ENCODE measurements at regions not wholly inside any gene's neighbourhood (a gene's known extent, or its start where the extent isn't known, plus 50 kb on each side); places are given as distances from the start of the nearest gene placed in this dataset.

GRCh38 chr6:6897140-6897539, 210.6 kb upstream of the RREB1 start:
- no peak overlapping the region for H4K5ac ChIP-seq (ENCODE audit: insufficient read length, low read depth, low read length)
- DNase-seq, result no peak
- Mint-ChIP-seq H3K36me3 (ENCODE audit: insufficient read depth in 1 of 3, low read depth in 3 of 3) (no peaks in the 10 kb centered on the region), H3K9me3 (no peaks in the 10 kb centered on the region), H3K27ac (no peak overlapping the region), H3K27me3 (ENCODE audit: low read depth) (no peaks in the 10 kb centered on the region; the same call in 1 of the 2 replicates), H3K4me1 (peaks cover 0 to 12% of the 10 kb centered on the region in 2 experiments; a peak in 1 of 4 replicates), H3K4me3 (no peak overlapping the region)
- no peak overlapping the region for H2BK5ac ChIP-seq (ENCODE audit: insufficient read length, low read length)
- no peak for TF ChIP-seq CTCF (conservative IDR thresholded peaks at IDR 0.05)
- no peak overlapping the region for H3K23ac ChIP-seq (ENCODE audit: insufficient read length, low read depth, low read length)
- no peak overlapping the region for H3K56ac ChIP-seq (ENCODE audit: insufficient read length, low read depth, low read length)
- no peak overlapping the region for H4K8ac ChIP-seq (replicated peaks; ENCODE audit: insufficient read length, low read depth, low read length)
- no peak overlapping the region for H3T11ph ChIP-seq (ENCODE audit: low read length)
- no peak overlapping the region for H2BK120ac ChIP-seq (ENCODE audit: low read depth, low read length, poor library complexity, severe bottlenecking)
- no peak overlapping the region for H3K18ac ChIP-seq (ENCODE audit: insufficient read length, low read depth, low read length)
- H2AFZ ChIP-seq (ENCODE audit: low read length), result no peak overlapping the region
- no peaks in the 10 kb centered on the region for H3K27me3 ChIP-seq (ENCODE audit: insufficient read depth, low read length)
- H3K27ac ChIP-seq (ENCODE audit: insufficient read length, low read depth, low read length), result no peak overlapping the region
- H3K9me3 ChIP-seq (ENCODE audit: control insufficient read depth, low read depth, low read length), result no peaks in the 10 kb centered on the region
- H2BK20ac ChIP-seq (ENCODE audit: low read depth, low read length, poor library complexity, severe bottlenecking), result no peak overlapping the region
- 100% methylated on average over 1 of the region's 3 CpGs for WGBS (ENCODE audit: extremely low coverage, insufficient read length, low lambda C conversion rate)
- no peaks in the 10 kb centered on the region for H3K4me1 ChIP-seq (ENCODE audit: insufficient read depth, low read length)
- no peak overlapping the region for H3K4me2 ChIP-seq (ENCODE audit: insufficient read depth, insufficient read length, low read length)
- H2BK15ac ChIP-seq (ENCODE audit: low read depth, low read length), result no peak overlapping the region
- no peak overlapping the region for H3K9ac ChIP-seq (ENCODE audit: extremely low read depth, insufficient read length, low read length)
- H4K20me1 ChIP-seq (ENCODE audit: control insufficient read depth, insufficient read depth, insufficient read length), result no peaks in the 10 kb centered on the region
- no peaks in the 10 kb centered on the region for H3K23me2 ChIP-seq (ENCODE audit: insufficient read length, low read depth, low read length, poor library complexity, severe bottlenecking)
- no peak overlapping the region for H2AK5ac ChIP-seq (ENCODE audit: insufficient read length, low read length)
- H3K79me2 ChIP-seq (ENCODE audit: insufficient read depth, low read length), result no peaks in the 10 kb centered on the region
- no peak overlapping the region for H2BK12ac ChIP-seq (ENCODE audit: insufficient read length, low read depth, low read length)
- no peak overlapping the region for H3K4ac ChIP-seq (ENCODE audit: low read depth, low read length)
- no peaks in the 10 kb centered on the region for H3K79me1 ChIP-seq (ENCODE audit: insufficient read depth, low read depth, low read length, poor library complexity, severe bottlenecking)
- no peak overlapping the region for H3K14ac ChIP-seq (ENCODE audit: insufficient read depth, low read length)
- H4K91ac ChIP-seq (ENCODE audit: insufficient read length, low read depth, low read length), result no peak overlapping the region
